ENCODE measurements at regions not wholly inside any gene's neighbourhood (a gene's known extent, or its start where the extent isn't known, plus 50 kb on each side); places are given as distances from the start of the nearest gene placed in this dataset.
"Not testable (repeated sequence)": the region's sequence is repeated elsewhere in the genome, so short reads cannot be mapped to it uniquely, and the experiment has no call there.

DNA sequence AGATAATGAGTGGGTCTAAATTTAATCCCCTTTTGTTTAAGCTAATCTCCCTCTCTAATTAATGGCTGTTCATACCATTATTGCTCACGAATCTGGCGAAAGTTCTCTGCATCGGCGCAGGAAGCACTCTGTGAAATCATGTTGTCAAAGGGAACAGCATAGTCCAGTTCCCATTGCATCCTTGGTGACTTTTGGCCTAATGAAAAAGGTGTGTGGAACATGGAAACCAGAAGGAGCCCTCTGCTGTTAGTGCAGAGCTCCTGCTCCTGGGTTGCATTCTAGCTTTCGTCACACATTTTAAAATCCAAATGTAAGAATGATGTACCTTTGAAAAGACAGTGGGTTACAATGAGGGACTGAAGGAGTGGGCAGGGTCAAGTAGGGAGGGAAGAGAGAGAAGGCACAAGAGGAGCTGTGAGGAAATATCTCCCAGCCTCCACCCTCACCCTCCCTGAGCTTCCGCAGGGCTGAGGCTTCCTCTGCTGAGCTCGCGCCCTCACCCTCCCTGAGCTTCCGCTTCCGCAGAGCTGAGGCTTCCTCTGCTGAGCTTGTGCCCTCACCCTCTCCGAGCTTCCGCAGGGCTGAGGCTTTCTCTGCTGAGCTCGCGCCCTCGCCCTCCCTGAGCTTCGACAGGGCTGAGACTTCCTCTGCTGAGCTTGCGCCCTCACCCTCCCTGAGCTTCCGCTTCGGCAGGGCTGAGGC, 754.3 kb upstream of the TPTE start:
- DNase-seq, result not testable (repeated sequence)

DNA sequence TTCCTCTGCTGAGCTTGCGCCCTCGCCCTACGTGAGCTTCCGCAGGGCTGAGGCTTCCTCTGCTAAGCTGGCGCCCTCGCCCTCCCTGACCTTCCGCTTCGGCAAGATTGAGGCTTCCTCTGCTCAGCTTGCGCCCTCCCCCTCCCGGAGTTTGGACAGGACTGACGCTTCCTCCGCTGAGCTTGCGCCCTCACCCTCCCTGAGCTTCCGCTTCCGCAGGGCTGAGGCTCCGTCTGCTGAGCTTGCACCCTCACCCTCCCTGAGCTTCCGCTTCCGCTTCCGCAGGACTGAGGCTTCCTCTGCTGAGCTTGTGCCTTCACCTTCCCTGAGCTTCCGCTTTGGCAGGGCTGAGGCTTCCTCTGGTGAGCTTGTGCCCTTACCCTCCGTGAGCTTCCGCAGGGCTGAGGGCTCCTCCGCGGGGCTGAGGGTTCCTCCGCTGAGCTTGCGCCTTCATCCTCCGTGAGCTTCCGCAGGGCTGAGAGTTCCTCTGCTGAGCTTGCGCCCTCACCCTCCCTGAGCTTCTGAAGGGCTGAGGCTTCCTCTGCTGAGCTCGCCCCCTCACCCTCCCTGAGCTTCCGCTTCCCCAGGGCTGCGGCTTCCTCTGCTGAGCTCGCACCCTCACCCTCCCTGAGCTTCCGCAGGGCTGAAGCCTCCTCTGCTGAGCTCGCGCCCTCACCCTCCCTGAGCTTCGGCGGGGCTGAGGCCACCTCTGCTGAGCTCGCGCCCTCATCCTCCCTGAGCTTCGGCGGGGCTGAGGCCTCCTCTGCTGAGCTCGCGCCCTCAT, 753.6 kb upstream of the TPTE start:
- no peak for DNase-seq

DNA sequence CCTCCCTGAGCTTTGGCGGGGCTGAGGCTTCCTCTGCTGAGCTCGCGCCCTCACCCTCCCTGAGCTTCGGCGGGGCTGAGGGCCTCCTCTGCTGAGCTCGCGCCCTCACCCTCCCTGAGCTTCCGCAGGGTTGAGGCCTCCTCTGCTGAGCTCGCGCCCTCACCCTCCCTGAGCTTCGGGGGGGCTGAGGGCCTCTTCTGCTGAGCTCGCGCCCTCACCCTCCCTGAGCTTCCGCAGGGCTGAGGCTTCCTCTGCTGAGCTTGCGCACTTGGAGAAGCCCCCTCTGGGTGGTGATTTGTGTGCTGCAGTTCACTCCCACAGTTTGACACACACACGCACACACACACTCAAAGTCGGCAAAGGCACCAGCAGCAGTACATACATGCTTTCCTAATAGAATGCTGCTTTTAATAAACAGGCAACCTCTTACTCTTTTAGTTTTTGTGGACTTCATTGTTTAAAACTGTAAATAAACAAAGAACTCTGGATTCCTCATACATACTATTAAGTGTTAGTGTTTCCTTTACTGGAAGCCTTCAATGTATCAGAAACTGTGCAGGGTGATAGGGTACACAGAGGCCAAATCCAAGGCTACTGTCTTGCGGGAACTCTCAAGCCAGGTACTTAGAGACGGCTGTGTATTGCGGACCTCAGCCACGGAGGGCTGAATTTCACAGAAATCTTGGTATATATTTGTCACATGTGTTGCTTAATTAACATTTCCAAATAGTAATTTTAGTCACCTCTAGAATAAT, 752.8 kb upstream of the TPTE start:
- DNase-seq, result not testable (repeated sequence)

DNA sequence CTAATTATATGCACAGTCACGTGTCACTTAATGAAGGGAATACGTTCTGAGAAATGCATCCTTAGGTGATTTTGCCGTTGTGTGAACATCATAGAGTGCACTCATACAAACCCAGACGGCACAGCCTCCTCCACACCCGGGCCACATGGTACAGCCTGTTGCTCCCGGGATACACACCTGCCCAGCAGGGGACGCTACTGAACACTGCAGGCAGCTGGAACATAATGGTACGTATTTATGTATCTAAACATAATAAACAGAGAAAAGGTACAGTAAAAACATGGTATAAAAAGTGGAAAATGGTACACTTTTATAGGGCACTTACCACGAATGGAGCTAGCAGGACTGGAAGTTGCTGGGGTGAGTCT, 752.3 kb upstream of the TPTE start:
- not testable (repeated sequence) for DNase-seq

DNA sequence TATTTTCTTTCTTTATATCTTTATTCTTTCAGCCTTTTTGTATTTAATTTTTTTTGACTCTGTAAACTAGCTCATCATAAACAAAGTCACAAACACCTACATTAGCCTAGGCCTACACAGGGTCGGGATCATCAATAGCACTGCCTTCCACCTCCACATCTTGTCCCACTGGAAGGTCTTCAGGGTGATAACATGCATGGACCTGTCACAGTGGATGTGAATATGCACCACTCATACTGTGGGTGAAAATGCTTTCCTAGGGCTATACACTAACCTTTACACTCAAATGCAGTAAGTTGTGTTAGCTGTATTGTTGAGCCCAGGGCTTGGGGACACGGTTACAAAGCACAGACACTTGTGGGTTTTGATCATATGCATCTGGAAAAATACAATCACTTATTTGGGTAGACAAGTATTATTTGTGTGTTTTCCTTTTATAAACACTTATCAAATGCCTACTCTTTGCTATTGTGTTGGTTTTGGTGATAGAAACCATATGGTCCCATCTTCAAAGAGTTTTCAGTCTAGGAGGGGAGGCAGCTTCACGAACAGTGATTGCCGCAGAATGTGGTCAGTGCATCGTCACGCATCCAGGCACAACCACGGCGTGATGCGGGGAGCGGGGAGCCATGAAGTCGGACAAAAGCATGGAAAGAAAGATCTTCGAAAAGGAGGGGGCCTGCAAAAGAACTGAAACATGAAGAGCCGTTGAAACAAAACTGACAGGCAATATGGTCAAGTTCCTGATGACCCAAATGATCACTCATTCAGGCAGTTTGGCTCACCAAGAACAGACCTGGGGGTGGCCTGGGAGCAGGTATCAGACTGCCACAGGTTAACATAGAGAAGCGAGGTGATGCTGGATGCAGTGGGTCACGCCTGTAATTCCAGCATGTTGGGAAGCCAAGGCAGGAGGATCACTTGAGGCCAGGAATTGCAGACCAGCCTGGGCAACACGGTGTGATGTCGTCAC, 751.4 kb upstream of the TPTE start:
- DNase-seq, result not testable (repeated sequence)

DNA sequence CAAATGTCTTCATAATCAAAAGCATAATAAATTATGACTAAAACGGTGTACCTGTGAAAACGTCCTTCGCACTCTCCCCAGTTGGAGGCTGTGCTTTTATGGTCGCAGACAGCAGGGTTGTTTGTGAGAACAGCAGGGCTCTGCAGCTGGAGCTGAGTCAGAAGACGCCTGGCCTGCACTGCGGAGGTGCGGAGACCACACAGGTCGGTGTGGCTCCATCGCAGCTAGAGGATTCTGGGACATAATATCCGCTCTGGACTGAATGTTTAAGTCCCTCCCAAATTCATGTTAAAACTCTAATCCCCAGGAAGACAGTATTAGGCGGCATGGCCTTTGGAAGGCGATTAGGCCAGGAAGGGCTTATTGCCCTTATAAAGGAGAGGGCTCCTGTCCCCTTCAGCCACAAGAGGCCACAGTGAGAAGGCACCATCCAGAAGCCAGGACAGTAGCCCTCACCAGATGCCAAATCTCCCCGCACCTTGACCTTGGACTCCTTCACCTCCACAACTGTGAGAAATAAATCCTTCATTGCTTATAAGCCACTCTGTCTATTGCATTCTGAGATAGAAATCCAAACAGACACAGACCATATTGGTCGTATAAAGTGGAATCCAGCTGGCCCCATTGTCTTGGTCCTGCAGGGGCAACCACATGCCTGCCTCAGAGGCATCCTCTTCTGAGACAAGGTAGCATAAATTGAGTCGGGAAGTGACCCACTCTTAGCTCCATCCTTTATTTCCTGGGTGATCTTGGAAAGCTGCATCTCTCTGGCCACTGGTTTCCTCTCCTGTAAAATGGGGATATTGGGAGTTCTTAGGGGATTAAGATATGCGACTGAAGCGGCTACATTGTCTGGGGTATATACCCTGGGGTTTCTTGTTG, 749.7 kb upstream of the TPTE start:
- not testable (repeated sequence) for DNase-seq

DNA sequence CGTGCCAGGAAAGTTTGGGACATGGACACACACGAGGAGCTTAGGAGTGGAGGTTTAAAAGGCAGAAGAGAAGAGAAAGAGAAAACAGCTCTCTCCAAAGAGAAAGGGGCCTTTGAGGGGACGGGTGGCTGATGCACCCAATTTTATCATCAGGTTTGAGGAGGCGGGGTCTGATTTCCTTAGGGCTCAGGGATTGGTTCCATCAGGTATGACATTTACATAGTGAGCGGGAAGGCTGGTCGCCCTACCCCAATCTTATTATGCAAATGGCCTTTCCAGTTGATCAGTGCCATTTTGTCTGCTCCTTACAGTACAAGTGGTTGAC, 749.1 kb upstream of the TPTE start:
- DNase-seq, result no peak

DNA sequence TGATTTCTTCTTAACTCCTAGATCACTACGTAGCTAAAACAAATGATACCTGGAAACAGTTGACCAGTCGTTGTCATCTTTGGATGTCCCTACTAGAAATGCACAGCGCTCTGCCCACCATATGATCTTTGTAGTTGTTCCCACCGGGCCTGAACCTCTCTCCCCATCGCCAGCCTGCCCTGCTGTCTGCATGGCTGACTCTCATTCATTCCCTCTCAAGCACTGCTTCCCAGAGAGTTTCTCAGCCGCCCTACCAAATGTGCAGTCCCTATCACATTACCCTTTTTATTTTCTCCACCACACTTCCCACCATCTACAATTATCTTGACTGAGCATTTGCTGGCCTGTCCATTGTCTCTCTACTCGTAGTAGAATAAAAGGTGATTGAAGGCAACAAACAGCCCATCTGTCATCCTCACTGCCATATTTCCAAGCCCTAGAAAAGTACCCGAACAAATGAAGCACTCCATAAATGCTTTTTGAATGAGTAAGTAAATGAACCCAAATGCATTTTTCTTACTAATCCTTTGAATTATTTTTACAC, 748.4 kb upstream of the TPTE start:
- DNase-seq, result not testable (repeated sequence)

DNA sequence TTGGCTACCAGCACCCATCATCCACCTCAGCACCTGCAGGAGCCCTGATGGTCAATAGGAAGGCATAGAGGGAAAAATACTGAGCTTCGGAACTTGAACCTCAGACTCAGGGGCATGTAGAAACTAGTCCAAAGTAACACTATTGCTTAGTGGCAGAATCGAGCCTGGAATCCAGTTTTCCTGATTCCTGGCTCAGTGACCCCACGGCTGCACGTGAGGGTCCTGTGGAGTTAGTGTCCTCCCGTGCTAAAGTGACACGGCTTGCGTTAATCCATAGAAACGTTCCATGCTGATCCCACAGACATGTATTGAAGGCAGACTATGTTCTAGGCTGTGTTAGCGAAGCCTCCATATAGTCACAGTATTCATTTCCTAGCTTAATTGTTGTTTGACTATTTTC, 747.0 kb upstream of the TPTE start:
- DNase-seq, result no peak

DNA sequence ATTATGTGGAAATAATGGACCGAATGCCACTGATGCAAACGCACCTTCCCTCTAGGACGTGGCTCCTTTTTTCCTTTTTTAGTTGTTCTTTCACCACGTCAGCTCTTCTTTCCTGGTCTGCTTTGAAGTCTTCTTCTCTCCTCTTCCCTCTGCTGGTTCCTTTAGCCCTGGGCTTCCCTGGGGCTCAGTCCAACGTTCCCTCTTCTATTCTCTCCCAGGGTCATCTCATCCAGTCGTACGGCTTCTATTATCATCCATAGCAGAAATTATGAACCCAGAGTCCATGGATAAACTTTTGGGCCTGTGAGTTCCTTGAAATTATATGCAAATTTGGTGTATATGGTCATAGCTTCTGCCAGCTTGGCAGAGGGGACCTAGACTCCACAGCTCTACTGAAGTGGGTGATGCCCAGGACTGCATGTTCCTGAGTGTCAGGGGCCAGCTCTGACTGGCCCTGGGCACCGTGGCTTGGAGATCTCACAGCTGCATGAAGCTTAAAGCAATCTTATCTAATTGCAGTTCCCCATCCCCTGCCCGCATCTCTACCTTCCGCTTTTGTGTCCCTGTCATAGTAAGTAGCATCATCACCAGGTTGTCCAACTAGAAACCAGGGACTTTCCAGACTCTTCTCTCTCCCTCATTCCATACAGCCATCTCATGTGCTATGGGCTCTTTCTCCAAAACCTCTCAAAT, 746.3 kb upstream of the TPTE start:
- not testable (repeated sequence) for DNase-seq

DNA sequence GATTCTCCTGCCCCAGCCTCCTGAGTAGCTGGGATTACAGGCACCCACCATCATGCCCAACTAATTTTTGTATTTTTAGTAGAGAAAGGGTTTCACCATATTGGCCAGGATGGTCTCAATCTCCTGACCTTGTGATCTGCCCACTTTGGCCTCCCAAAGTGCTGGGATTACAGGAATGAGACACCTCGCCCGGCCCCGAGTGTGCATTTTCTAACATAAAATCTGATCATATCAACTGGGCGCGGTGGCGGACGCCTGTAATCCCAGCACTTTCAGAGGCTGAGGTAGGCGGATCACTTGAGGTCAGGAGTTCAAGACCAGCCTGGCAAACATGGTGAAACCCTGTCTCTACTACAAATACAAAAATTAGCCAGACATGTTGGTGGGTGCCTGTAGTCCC, 745.5 kb upstream of the TPTE start:
- DNase-seq, result not testable (repeated sequence)

DNA sequence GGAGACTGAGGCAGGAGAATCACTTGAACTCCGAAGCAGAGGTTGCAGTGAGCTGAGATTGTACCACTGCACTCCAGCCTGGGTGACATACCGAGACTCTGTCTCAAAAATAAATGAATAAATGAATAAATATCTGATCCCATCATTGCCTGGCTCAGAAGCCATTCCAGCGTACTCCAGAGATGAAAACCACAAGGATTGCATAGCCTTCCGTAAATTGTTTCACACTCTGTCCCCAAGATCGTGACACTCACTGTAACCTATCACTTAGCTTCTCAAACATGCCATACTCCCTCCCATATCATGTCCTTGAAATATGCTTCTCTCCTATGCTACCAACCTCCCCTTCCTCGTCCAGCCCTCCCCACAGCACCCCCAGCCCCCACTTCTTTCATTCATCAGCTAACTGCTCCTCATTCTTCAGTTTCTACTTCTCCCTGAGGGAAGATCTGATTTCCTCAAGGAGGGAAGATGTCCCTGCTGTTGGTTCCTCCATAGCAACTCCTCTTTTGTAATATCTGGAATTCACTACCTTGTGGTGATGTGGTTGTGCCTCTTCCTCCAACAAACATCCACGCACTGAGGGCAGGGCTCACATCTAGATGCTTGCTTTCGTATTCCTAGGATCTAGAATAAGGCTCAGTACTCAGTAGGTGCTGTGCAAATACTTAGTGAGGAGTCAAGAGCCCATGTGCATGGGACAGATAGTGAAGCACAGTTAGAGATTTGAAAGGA, 744.9 kb upstream of the TPTE start:
- not testable (repeated sequence) for DNase-seq

DNA sequence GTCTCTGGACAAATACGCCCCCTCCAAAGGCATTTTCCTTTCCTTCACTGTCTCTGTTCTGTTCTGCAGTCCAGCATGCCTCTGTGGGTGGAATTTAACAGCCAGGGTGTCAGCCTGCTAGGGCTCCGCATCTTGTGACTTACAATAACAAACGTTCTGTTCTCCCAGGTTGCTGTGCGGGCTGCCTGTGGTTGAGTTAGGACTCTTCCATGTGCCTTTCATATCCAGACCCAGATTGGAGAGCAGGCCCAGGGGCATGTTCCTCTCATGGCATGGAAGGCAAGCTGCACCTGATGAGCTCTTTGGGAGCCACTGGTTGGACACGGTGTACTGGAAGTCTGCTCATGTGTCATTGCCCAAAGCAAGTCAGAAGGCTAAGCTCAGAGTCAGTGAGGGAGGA, 742.8 kb upstream of the TPTE start:
- DNase-seq, result not testable (repeated sequence)

DNA sequence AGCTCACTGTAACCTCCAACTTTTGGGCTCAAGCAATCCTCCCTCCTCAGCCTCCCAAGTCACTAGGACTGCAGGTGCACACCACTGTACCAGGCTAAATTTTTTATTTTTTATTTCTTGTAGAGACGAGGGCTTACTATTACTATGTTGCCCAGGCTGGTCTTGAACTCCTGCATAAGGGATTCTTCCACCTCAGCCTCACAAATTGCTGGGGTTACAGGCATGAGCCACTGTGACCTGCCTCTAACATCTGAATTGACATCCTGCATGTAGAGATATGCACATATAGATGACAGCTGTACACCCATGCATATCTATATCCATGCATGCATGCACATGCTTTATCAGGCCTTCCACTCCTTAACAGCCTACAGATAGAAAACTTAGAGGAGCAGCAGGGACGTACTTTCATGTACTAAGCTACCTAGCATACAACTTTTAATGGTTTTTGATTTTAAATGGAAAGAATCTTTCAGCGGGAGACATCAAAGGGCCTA, 740.9 kb upstream of the TPTE start:
- no peak for DNase-seq

DNA sequence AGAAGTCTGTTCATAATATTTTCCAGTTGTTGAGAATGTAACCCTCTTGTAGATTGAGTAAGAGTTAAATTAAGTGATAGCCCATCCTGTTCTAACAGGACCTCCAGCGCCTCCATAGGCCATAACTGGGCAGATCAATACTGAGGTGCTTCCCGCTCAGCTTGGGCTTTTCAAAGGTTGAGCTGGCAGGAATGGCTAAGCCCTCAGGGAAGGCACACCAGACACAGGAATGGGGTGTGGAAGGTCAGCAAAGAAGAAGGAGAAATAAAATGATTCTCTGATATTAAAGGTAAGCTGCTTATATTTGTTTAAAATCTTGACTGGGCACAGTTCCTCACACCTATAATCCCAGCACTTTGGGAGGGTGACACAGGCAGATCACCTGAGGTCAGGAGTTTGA, 737.8 kb upstream of the TPTE start:
- not testable (repeated sequence) for DNase-seq

DNA sequence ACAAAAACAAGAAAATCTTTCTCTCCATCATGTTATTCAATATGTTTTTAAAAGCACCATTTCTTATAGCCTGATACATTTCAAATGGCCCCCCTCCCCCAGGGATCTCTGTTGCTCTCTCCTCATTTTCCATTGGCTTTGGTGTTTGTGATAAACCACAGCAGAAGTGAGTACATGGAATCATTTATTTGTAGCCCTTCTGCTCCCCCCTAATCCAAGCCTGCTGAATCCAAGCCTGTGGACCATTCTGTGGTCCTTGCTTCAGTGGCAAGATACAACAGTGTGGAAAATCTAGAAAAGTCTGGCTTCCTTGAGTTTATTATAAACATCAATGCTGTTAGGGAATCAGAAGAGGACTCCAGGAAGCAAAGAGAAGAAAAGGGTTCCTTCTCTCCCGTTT, 737.2 kb upstream of the TPTE start:
- not testable (repeated sequence) for DNase-seq

DNA sequence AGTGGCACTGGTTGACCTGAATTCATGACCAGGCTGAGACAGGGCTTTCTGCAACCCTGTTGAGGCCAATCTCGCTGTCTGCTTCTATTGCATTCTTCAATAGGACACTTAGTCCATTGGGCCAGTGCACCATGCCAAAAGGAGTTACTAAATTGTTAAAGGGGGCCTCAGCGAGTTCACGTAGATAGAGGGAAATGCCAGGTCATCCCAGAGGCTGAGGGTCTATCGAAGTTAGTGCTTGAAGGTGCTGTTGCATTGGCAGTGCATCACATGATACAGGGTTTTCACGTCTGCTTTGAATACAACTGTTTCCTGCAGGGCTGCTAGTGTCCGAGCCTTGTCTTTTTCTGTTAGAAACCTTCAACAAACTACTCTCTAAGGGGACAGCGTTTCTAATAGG, 735.3 kb upstream of the TPTE start:
- DNase-seq, result not testable (repeated sequence)

DNA sequence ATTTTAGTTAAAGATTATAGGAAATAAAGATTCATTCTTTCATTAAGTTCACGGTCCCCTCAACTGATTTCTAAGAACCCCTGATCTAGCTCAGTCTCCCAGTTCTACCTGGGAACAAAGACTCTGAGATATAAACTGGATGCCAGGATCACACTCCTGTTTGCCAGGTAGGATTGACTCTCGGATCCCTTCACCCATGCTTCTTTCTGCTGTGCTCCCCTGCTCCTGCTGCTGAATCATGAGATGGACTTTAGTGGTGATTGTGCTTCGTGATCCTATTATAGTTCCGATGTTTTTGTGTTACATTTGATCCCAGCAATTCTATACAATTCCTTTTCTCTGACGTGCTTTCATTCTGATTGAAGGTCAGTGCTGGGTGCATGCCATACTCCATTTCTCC, 733.1 kb upstream of the TPTE start:
- DNase-seq, result not testable (repeated sequence)

DNA sequence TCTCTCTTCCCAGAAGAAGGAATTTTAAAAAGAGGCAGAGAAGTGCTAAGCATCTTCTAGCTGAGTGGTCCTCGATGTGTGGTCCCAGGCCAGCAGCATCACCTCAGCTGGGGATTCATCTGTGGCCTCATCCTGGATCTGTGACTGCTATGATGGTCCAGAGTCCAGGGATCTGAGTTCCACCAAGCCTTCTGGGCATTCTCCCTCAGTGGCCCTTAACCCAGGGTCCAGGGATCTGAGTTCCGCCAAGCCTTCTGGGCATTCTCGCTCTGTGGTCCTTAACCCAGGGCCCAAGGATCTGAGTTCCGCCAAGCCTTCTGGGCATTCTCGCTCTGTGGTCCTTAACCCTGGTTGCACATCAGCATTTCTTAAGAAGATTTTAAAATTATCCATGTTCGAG, 731.0 kb upstream of the TPTE start:
- not testable (repeated sequence) for DNase-seq

DNA sequence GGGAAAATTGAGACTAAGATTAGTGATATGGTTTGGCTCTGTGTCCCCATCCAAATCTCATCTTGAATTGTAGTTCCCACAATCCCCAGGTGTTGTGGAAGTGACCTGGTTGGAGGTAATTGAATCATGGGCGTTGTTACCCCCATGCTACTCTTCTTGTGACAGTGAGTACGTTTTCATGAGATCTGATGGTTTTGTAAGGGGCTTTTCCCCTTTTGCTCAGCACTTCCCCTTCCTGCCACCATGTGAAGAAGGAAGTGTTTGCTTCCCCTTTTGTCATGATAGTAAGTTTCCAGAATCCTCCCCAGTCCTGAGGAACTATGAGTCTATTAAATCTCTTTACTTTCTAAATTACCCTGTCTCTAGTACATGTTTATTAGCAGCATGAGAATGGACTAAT, 729.9 kb upstream of the TPTE start:
- not testable (repeated sequence) for DNase-seq

All from CD4-positive, alpha-beta T cell treated with Interleukin-17A for 4 hours (primary cell).